Activated CD4-positive, alpha-beta memory T cell treated with anti-CD3 and anti-CD28 coated beads for 36 hours (primary cell): ENCODE measurements at regions not wholly inside any gene's neighbourhood (a gene's known extent, or its start where the extent isn't known, plus 50 kb on each side); places are given as distances from the start of the nearest gene placed in this dataset.

Source experiments
- CTCF ChIA-PET: fragments of 350-600 bp; sonication (Branson Sonifier 250); formaldehyde crosslinking; loops from one replicate; lab custom pipeline; 2021; ENCODE audit warnings: antibody characterized with exemption, inconsistent platforms; lab: Charles Lee
- POLR2A ChIA-PET: fragments of 350-600 bp; sonication (Branson Sonifier 250); formaldehyde crosslinking; loops from one replicate; lab custom pipeline; 2021; ENCODE audit warnings: antibody characterized with exemption; lab: Charles Lee
- DNase-seq: peaks from one replicate; pipeline ENCODE4 v3.0.0-alpha.2; 2020
- H3K27ac Mint-ChIP-seq: one replicate; pipeline ENCODE4 v1.8.0; 2021; ENCODE audit warnings: mixed read lengths
- H3K27me3 Mint-ChIP-seq: one replicate; pipeline ENCODE4 v1.8.0; 2021; ENCODE audit warnings: mixed read lengths
- H3K36me3 Mint-ChIP-seq: one replicate; pipeline ENCODE4 v1.8.0; 2021; ENCODE audit warnings: mixed read lengths
- H3K4me1 Mint-ChIP-seq: one replicate; pipeline ENCODE4 v1.8.0; 2021; ENCODE audit warnings: low read depth, mixed read lengths
- H3K4me3 Mint-ChIP-seq: one replicate; pipeline ENCODE4 v1.8.0; 2021; ENCODE audit warnings: mild to moderate bottlenecking, mixed read lengths
- H3K9me3 Mint-ChIP-seq: one replicate; pipeline ENCODE4 v1.8.0; 2021; ENCODE audit warnings: mixed read lengths
- intact Hi-C: fragments of 100-400 bp; cut with micrococcal nuclease; formaldehyde crosslinking; loops from one replicate; pipeline ENCODE4 v1.15.1; 2023

DNA sequence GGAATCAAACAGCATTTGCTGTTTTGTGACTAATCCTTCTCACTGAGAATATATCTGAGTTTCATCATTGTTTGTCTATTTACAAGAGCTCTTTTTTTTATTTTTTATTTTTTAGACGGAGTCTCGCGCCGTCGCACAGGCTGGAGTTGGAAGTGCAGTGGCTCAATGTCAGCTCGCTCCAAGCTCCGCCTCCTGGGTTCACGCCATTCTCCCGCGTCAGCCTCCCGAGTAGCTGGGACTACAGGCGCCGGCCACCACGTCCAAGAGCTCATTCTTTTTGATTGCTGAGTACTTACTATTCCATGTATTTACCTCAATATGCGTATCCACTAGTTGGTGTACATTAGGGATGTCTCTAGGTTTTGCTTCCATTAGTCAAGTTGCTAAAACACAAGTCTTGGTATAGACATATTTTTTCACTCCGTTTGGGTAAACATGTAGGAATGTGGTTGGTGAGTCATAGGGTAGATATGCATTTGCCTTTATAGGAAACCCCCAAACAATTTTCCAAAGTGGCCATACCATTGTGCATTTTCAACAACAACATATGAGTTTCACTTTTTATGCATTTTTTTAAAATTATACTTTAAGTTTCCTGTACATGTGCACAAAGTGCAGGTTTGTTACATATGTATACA lies 1005.0 kb upstream of the CDH10 start:
- ChIA-PET CTCF (no interaction called here), POLR2A (no interaction called here)
- peaks cover 40% of the 10 kb centered on the region for H3K9me3 Mint-ChIP-seq
- H3K27me3 Mint-ChIP-seq, result no peaks in the 10 kb centered on the region
- H3K27ac Mint-ChIP-seq, result no peak overlapping the region
- intact Hi-C loops, result no loop called here
- no peaks in the 10 kb centered on the region for H3K4me1 Mint-ChIP-seq
- H3K36me3 Mint-ChIP-seq, result no peaks in the 10 kb centered on the region
- DNase-seq, result no peak
- H3K4me3 Mint-ChIP-seq, result no peak overlapping the region

DNA sequence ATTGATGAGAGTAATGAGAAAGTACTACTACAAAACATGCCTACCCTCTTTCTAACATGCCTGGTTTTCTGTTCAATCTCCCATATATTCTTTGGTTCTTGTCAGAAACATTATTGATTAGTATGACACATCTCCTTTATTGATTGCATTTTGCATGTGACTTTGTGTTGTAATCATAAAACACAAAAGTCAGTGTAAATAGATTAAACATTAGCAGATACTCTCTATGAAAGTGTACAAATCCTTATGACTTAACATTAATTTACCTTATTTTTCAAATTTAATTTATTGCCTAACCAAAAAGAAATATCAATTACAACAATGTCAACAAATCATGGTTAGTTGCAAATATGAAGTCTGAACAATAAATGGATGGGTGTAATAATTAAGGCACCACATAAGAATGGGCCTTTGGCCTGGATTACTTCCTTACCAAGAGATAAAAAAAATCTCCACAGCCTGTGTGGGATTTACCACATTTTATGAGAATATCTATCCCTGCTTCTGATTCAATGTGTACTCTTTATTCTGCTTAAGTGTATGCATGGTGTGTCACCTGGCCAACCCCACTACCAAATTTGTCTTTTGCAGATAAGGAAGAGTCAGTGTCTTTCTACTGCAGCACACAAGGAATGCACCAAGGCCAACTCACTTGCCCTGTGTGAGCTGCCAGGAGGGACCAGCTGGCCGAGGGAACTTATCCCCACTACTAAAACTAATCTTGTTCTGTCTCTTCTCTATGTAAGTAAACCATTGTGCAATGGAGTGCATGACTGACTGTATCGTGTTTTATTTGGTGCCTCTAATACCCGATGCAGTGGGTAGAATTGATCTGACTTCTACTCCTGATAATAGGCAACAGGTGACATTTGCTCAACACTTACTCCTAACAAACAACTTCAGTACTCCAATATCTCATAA lies 1001.9 kb upstream of the CDH10 start:
- Mint-ChIP-seq H3K4me3 (no peak overlapping the region), H3K27ac (no peak overlapping the region), H3K36me3 (no peaks in the 10 kb centered on the region), H3K27me3 (no peaks in the 10 kb centered on the region), H3K9me3 (peaks cover 32% of the 10 kb centered on the region), H3K4me1 (no peaks in the 10 kb centered on the region)
- no peak for DNase-seq
- intact Hi-C loops, result no loop called here
- ChIA-PET CTCF (no interaction called here), POLR2A (no interaction called here)

DNA sequence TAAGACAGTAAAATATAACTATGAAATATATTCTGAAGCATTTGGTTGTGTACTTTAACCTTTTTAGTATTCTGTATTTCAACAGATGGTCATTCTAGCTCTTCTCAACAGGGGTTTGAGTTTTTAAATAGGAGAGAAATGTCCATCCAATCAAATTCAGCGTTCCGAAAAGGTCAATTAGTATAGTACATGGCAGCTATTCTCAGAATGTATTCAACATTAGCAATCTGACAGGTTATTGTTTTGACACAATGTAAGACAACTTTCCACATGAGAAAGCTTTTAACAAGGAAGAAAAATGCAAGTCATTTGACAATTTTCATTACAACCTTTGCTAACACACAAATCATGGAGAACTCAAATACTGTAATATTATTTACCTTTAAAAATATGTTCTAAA lies 996.3 kb upstream of the CDH10 start:
- H3K4me3 Mint-ChIP-seq, result no peak overlapping the region
- H3K9me3 Mint-ChIP-seq, result peaks cover 16% of the 10 kb centered on the region
- no peaks in the 10 kb centered on the region for H3K4me1 Mint-ChIP-seq
- intact Hi-C loops, result no loop called here
- POLR2A ChIA-PET, result no interaction called here
- CTCF ChIA-PET, result no interaction called here
- H3K36me3 Mint-ChIP-seq, result no peaks in the 10 kb centered on the region
- H3K27me3 Mint-ChIP-seq, result no peaks in the 10 kb centered on the region
- no peak overlapping the region for H3K27ac Mint-ChIP-seq
- DNase-seq, result no peak

DNA sequence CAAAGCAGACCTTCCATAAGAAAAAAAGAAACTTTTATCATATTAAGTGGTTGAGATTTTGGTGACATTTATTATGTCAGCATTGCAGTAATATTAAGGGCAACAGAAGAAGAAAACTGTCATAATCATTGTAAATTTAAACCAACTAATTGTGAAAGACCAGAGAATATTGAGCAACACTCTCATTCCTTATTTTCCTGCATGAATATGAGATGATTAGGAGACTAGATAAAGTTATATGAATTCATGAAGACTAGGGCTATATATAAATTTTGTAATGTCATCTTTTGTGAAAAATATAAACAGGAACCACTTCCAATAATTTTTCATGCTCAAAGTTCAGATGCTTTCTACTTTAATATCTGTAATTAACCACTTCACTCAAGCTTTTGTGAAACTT lies 974.5 kb upstream of the CDH10 start:
- intact Hi-C loops, result no loop called here
- ChIA-PET CTCF (no interaction called here), POLR2A (no interaction called here)
- no peak overlapping the region for H3K4me3 Mint-ChIP-seq
- peaks cover 8% of the 10 kb centered on the region for H3K9me3 Mint-ChIP-seq
- H3K4me1 Mint-ChIP-seq, result no peaks in the 10 kb centered on the region
- DNase-seq, result no peak
- no peak overlapping the region for H3K27ac Mint-ChIP-seq
- no peaks in the 10 kb centered on the region for H3K27me3 Mint-ChIP-seq
- H3K36me3 Mint-ChIP-seq, result no peaks in the 10 kb centered on the region

DNA sequence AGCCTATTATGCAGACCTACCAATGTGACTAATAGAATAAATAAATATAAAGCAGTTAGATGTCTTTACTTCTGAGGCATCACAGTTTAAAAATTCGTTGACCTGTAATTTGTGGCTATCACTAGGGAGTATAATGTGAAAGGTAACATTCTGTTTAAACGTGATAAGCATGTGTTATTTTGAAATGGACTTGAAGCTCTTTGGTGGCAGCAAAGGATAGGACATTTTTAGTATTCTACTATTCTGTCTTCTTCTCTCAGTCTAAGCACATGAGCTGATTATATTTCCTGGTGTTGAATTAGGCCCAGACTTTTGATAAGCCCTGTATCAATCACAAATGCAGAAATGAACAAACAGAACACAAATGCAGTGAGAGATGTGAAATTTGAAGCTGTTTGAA lies 974.0 kb upstream of the CDH10 start:
- DNase-seq, result no peak
- no peaks in the 10 kb centered on the region for H3K27me3 Mint-ChIP-seq
- H3K9me3 Mint-ChIP-seq, result peaks cover 8% of the 10 kb centered on the region
- no peaks in the 10 kb centered on the region for H3K4me1 Mint-ChIP-seq
- CTCF ChIA-PET, result no interaction called here
- no peak overlapping the region for H3K27ac Mint-ChIP-seq
- no peaks in the 10 kb centered on the region for H3K36me3 Mint-ChIP-seq
- intact Hi-C loops, result no loop called here
- POLR2A ChIA-PET, result no interaction called here
- no peak overlapping the region for H3K4me3 Mint-ChIP-seq

DNA sequence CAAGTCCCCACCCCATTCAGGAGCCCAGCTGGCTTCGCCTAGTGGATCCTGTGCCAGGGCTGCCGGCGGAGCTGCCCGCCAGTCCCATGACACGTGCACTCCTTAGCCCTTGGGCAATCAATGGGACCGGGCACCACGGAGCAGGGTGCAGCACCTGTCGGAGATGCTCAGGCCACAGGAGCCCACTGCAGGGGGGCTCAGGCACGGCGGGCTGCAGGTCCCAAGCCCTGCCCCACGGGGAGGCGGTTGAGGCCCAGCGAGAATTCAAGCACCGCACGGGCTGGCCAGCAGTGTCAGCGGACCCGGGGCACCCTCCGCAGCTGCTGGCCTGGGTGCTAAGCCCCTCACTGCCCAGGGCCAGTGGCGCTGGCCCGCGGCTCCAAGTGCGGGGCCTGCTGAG lies 969.7 kb upstream of the CDH10 start:
- Mint-ChIP-seq H3K36me3 (no peaks in the 10 kb centered on the region), H3K27ac (no peak overlapping the region), H3K4me1 (no peaks in the 10 kb centered on the region), H3K9me3 (peaks cover 6% of the 10 kb centered on the region), H3K4me3 (no peak overlapping the region), H3K27me3 (no peaks in the 10 kb centered on the region)
- POLR2A ChIA-PET, result no interaction called here
- intact Hi-C loops, result no loop called here
- DNase-seq, result no peak
- CTCF ChIA-PET, result no interaction called here

DNA sequence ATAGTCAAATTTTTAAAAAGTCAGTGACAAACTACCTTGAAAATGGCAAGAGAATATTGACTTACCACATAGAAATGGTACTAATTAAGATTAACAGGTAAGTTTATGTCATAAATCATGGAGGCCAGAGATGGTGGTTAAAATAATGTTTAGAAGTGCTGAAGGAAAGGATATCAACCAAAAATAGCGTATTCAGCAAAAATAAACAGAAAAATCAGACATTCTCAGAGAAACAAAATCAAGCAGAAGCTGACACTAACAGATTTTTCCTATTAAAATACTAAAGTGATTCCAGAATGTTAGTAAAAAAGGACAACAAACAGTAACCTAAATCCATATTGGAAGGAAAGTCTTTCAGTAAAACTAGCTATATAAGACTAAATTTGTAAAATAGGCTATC lies 959.9 kb upstream of the CDH10 start:
- no peak overlapping the region for H3K4me3 Mint-ChIP-seq
- POLR2A ChIA-PET, result no interaction called here
- intact Hi-C loops, result no loop called here
- no peaks in the 10 kb centered on the region for H3K36me3 Mint-ChIP-seq
- H3K27ac Mint-ChIP-seq, result no peak overlapping the region
- CTCF ChIA-PET, result no interaction called here
- H3K4me1 Mint-ChIP-seq, result no peaks in the 10 kb centered on the region
- peaks cover 21% of the 10 kb centered on the region for H3K9me3 Mint-ChIP-seq
- H3K27me3 Mint-ChIP-seq, result no peaks in the 10 kb centered on the region
- no peak for DNase-seq

DNA sequence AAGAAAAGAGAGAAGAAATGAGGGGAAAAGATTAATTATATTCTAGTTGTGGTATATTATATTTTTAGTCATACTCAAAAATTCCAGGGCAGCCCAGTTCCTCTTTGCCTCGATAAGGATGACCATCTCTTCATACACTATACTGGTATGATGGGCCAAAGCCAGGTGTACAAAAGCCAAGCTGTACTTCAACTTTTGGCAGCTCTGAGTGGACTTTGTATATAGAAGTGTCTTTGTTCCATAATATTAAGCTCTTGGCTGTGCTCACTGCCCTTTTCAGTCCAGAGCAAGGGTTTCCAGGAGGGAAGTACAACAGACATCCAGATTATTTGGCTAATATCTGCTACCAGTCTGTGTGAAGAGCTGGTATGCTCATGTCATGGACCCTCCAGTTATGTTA lies 934.3 kb upstream of the CDH10 start:
- POLR2A ChIA-PET, result no interaction called here
- no peak overlapping the region for H3K27ac Mint-ChIP-seq
- H3K4me1 Mint-ChIP-seq, result no peaks in the 10 kb centered on the region
- no peak for DNase-seq
- CTCF ChIA-PET, result no interaction called here
- no peaks in the 10 kb centered on the region for H3K27me3 Mint-ChIP-seq
- H3K36me3 Mint-ChIP-seq, result no peaks in the 10 kb centered on the region
- no peak overlapping the region for H3K4me3 Mint-ChIP-seq
- intact Hi-C loops, result no loop called here
- peaks cover 6% of the 10 kb centered on the region for H3K9me3 Mint-ChIP-seq

DNA sequence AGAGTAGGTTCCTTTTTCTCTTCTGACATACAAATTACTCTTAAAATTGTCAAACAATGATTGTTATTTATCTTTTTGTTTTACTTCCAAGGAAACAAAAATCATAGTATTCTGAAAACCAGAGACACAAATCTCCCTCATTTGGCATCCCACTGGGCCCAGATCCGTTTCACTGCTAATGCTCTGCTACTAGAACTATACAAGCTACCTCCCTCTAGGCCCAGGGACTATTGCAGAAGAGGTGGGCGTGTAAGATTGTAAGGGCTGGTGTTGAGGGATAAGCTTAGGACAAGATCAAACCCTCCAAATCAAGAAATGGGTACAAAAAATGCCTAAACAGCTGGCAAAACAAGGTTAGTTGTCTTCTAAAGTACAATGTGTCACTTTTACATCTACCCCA lies 928.9 kb upstream of the CDH10 start:
- Mint-ChIP-seq H3K4me1 (peaks cover 3% of the 10 kb centered on the region), H3K4me3 (no peak overlapping the region), H3K27me3 (no peaks in the 10 kb centered on the region), H3K9me3 (peaks cover 7% of the 10 kb centered on the region), H3K36me3 (no peaks in the 10 kb centered on the region), H3K27ac (no peak overlapping the region)
- intact Hi-C loops, result no loop called here
- ChIA-PET POLR2A (no interaction called here), CTCF (no interaction called here)
- DNase-seq, result no peak

DNA sequence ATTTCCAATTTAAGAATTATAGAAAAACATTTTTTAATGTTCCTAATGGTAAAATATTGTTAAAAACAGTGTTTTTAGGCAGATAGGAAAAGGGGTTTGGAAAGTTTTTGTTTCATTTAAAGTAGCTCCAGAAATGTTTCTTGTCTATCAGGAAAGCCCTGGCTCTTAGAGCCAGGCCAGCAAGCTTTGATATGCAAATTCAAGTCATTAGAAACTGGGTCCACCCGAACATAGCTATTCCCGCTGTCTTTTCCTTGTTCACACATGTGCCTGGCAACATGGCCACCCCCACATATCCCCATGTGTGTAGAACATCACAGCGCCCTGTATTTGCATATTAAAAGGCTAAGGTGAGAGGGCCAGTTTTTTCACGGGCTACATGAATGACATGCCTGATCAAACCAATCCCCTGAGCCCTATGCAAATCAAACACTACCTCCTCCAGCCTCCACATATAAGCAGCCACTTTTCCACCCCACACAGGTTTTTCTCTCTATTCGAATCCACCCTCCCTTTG lies 925.3 kb upstream of the CDH10 start:
- ChIA-PET POLR2A (no interaction called here), CTCF (no interaction called here)
- Mint-ChIP-seq H3K4me3 (no peak overlapping the region), H3K27ac (no peak overlapping the region), H3K4me1 (peaks cover 3% of the 10 kb centered on the region), H3K9me3 (peaks cover 4% of the 10 kb centered on the region), H3K36me3 (no peaks in the 10 kb centered on the region), H3K27me3 (no peaks in the 10 kb centered on the region)
- DNase-seq, result no peak
- intact Hi-C loops, result no loop called here

DNA sequence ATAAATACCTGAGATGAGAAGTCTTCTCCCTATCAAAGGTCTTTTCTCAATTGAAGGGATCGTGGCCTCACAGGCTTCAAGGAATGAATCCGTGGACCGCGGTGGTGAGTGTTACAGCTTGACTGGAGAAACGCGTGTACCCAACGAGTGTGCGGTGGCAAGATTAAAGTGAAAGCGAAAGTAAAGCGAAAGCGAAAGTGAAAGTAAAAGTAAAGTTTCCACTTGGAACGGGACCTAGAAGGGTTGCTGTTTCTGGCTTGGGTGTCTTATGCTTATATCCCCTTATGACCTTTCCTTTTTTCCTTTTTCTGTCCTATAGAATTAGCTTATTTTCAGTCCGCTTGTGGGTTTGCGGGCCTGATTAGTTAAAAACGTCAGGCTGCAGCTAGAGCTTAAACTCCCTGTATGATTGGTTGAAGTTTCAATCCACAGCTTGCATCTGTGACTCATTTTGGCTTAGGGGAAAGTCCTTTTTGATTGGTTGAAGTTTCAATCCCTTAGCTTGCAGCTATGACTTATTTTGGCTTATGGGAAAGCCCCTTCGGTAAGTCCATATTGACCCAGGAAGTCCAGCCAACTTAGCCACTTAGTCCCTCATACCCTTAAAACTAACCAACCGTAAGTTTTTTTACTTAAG lies 924.3 kb upstream of the CDH10 start:
- ChIA-PET CTCF (no interaction called here), POLR2A (no interaction called here)
- no peak overlapping the region for H3K4me3 Mint-ChIP-seq

DNA sequence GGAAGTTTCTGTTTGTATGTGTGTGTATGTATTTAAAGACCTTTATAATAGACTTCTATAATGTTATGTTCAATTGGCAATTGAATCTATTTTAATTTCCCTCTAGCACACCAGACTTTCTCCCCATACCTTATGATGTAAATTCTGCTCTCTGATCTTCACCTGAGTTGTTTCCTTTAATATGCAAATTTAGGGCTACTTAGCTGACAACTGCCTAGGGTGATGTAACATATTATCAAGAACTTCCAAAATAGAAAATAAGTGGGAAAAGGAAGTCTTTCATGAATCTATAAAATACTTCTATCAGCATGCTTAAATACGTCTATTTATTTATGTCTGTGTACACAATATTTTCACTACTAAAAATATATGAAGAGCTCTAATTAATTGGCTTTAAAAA lies 923.5 kb upstream of the CDH10 start:
- POLR2A ChIA-PET, result no interaction called here
- Mint-ChIP-seq H3K27ac (no peak overlapping the region), H3K9me3 (peaks cover 15% of the 10 kb centered on the region), H3K4me1 (peaks cover 3% of the 10 kb centered on the region), H3K4me3 (no peak overlapping the region), H3K27me3 (no peaks in the 10 kb centered on the region), H3K36me3 (no peaks in the 10 kb centered on the region)
- no peak for DNase-seq
- CTCF ChIA-PET, result no interaction called here
- intact Hi-C loops, result no loop called here

More for the DNA sequence above, 924.3 kb upstream of the CDH10 start:
- Mint-ChIP-seq H3K27me3 (no peaks in the 10 kb centered on the region), H3K9me3 (peaks cover 8% of the 10 kb centered on the region), H3K36me3 (no peaks in the 10 kb centered on the region), H3K27ac (peak overlapping the region; percentile 57), H3K4me1 (peaks cover 3% of the 10 kb centered on the region)
- intact Hi-C loops, result no loop called here
- DNase-seq, result no peak
